Fibroblast of skin of back (primary cell): ENCODE measurements at regions not wholly inside any gene's neighbourhood (a gene's known extent, or its start where the extent isn't known, plus 50 kb on each side); places are given as distances from the start of the nearest gene placed in this dataset.

Experiments
- DNase-seq: peaks from one replicate; pipeline ENCODE4 v3.0.0-alpha.2; 2013

GRCh38 chr5:167900340-167900935 is 391.0 kb upstream of the WWC1 start:
- no peak for DNase-seq

- DNase-seq, result peak; percentile 7
Measured at GRCh38 chr5:167902298-167902697, 389.1 kb upstream of the WWC1 start.

DNA sequence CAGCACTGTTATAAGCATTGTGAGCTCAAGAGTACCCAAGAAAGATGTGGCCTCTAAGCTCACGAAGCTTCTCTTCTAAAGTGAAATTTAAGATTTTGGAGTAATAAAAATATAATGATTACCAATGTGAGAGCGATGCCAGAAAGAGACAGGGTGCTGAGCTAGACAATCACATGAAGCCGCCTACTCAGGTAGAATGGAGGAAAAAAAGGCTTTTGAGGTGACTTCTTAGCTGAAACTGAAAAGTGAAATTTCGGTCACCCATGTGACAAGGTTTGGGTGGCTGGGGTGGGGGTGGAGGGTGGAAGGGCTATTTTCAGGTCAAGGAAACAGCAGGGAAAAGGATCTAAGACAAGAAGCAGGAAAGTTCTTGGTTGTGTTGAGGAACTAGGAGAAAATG is 388.2 kb upstream of the WWC1 start:
- no peak for DNase-seq

- peak; percentile 18 for DNase-seq
Measured at GRCh38 chr5:167903659-167904058, 387.8 kb upstream of the WWC1 start.

DNA sequence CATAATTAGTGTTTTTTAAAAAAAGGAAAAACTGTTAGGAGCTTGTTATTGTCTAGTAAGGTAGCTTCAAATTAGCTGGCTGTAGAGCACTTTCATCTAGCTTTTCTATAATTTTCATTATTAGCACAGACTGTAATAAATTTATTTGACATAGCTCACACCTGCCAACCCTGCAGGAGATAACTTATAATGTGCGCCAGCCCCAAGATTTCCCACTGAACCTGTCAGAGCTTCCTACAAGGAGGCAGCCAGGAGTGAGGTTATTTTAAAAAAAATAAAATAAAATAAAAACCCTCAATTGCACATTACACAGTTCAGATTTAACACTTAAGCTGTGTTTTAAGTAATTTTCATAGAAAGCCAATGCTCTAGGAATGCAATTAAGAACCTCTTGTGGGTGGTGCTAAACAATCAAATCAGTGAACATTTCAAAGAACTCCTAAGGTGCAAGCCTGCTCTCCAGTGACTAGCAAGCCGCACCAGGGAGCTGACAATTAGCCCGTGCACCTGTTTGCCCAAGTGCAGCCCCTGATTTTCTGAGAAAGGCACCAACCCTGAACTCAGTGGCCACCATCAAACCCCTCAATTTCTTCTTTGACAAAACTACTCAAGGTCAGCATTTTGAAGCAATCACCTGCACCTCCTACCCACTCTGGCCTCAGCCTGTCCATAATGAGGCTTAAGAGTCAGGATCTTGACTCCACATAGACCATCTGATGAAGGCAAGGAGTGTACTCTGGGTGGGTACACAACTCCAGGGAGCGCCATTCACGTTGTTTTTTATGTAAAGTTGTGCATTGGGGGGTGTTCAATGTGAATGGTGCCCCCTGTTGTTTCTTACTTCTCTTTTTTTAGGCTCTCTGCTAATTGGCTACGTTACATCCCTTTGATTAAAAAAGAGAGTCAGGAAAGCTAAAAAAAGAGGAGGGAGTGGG is 385.3 kb upstream of the WWC1 start:
- DNase-seq, result no peak

- peak; percentile 36 for DNase-seq
Measured at GRCh38 chr5:167908606-167909005, 382.8 kb upstream of the WWC1 start.

GRCh38 chr5:167912941-167913665 is 378.3 kb upstream of the WWC1 start:
- peak; percentile 63 for DNase-seq

DNA sequence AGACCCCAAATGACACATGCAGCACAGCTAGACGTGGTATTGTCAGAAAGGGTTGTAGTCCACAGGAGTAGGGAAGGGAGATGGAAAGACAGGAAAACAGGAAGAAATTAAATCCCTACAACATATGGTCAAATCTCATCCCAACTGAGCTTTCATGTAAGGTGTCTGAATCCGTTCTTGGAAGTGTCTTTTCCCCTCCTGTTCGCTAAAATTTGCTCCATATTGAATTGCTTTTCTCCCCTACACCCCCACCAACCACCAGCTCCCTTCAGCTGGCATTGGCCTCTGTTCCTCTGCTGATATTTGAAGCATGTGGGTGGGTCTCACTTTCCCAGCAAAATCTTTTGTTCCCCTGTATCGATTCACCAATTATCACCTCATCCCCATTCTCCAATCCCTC is 376.2 kb upstream of the WWC1 start:
- no peak for DNase-seq

GRCh38 chr5:167916261-167916691 is 375.2 kb upstream of the WWC1 start:
- peak; percentile 71 for DNase-seq

DNA sequence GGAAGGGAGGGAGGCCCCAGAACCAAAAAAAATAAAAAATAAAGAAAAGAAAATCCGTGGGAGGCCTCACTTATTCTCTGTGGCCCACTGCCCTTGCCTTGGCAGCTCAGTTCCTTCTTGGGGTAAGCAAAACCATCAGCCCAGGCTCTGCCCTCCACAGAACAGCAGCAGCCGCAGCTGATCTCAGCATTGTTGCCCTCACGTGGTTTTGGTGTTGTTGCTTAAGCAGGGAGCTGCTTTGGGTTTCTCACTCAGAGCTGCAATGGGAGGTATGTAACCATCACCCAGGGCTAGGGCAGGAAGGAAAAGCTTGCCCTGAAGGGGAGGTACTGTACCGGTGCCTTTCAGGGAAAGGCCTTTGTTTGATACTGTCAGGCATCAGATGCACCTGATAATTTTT is 374.7 kb upstream of the WWC1 start:
- peak; percentile 52 for DNase-seq

- DNase-seq, result no peak
Measured at GRCh38 chr5:167918184-167918812, 373.1 kb upstream of the WWC1 start.

- no peak for DNase-seq
Measured at GRCh38 chr5:167918813-167919483, 372.5 kb upstream of the WWC1 start.

DNA sequence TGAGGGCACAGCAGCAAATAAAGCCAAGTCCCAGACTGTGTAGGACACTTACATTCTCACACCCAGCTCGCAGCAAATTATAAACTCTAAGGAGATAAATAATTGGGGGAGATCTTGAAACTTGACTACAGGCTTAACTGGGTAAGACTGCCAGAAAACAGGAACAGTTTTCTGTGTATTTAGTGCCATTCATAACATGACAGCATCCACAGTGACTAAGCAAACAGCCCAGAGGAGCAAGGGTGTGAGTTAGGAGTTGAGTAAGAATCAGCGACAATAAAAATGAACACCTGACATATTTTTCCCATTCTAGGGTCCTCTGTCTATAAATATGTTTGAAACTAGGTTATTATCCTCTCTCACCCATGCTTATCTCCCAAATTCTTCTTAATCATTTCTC is 370.9 kb upstream of the WWC1 start:
- no peak for DNase-seq

GRCh38 chr5:167921796-167922195 is 369.6 kb upstream of the WWC1 start:
- no peak for DNase-seq

GRCh38 chr5:167923396-167923795 is 368.0 kb upstream of the WWC1 start:
- DNase-seq, result peak; percentile 58

DNA sequence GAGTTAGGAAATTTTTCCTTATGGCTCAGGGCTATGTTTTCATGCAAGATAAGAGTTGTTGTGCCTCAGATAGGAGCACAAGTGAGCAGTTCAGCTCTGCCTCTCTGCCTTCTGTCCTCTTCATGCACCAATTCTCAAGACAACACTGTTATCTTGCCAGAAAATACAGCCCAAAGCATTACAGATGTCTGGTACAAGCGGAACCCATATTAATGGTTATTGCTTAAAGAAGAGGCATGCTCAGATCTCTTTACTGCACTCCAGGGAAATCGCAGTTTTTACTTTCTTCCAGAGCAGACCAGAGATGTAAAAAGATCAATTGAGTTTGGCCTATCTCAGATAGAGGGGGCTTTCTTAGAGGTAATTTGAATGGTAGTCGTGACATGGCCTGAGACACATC is 361.6 kb upstream of the WWC1 start:
- no peak for DNase-seq

GRCh38 chr5:167934551-167934971 is 356.9 kb upstream of the WWC1 start:
- peak; percentile 96 for DNase-seq

DNA sequence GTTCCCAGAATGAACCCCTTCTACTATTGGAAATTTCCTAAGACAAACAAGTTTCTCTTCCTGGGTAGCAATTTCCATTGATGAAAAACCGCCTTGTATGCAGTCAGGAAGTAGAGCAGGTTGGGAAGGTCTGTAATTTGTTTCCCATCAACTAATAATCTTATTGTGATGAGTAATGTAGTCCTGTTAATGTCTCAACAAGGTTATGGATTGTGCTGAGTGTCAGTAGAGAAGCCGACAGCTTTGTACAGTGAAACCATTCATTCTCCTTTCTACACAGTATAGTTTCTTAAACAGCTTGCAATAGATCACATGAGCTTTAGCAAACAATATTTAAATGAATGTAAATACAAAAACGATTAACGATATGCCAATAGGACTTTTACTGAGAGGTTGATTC is 355.4 kb upstream of the WWC1 start:
- no peak for DNase-seq

- DNase-seq, result no peak
Measured at GRCh38 chr5:167936944-167937634, 354.4 kb upstream of the WWC1 start.

GRCh38 chr5:167937635-167937998 is 353.8 kb upstream of the WWC1 start:
- peak; percentile 81 for DNase-seq

DNA sequence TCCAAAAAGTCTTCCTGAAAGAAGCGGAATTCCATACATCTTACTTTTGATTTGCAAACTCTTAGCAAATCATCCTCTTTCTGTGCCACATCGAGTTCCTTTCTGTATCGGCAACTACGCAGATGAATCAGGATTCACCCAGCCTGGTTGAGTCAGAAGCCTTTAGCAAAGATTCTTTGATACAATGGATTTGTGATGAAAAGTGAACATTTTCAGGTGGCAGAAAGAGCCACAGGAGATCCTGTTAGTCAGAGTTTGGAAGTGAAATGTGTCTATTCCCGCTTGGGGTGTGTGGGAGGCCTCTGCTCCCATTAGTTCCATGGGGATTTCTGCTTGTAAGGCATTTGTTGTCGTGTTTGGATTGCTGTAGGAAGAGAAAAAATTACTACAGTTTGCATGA is 351.8 kb upstream of the WWC1 start:
- DNase-seq, result no peak

- peak; percentile 51 for DNase-seq
Measured at GRCh38 chr5:167940911-167941310, 350.5 kb upstream of the WWC1 start.
